ENCODE measurements at regions not wholly inside any gene's neighbourhood (a gene's known extent, or its start where the extent isn't known, plus 50 kb on each side); places are given as distances from the start of the nearest gene placed in this dataset.

DNA sequence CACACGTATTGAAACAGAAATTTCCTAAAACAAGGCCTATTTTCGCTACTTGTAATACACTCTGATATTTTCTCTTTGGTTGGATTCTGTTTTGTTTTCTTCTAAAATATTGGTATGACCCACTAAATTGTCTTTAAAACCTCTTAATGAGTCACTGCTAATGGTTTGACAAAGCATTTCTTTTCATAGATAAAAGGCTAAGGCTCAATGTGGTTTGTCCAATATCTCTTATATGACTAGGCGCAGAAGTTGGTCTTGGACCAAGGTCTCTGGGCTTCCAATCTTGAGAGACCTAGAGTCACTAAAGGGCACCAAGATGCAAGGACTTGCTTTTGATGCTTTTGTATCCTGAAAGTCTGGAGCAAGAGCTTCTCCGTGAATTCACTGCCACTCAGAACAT, 498.2 kb upstream of the TCF4 start:
- TF ChIP-seq POLR2A (IDR thresholded peaks at IDR 0.05), result no peak
- TF ChIP-seq, protein P1, sequence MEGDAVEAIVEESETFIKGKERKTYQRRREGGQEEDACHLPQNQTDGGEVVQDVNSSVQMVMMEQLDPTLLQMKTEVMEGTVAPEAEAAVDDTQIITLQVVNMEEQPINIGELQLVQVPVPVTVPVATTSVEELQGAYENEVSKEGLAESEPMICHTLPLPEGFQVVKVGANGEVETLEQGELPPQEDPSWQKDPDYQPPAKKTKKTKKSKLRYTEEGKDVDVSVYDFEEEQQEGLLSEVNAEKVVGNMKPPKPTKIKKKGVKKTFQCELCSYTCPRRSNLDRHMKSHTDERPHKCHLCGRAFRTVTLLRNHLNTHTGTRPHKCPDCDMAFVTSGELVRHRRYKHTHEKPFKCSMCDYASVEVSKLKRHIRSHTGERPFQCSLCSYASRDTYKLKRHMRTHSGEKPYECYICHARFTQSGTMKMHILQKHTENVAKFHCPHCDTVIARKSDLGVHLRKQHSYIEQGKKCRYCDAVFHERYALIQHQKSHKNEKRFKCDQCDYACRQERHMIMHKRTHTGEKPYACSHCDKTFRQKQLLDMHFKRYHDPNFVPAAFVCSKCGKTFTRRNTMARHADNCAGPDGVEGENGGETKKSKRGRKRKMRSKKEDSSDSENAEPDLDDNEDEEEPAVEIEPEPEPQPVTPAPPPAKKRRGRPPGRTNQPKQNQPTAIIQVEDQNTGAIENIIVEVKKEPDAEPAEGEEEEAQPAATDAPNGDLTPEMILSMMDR (IDR thresholded peaks at IDR 0.05), result no peak
- TF ChIP-seq POLR2AphosphoS5 (IDR thresholded peaks at IDR 0.05), result no peak

Measured in prostate gland (tissue), 2 donors.